Activated naive CD4-positive, alpha-beta T cell (primary cell): ENCODE measurements at regions not wholly inside any gene's neighbourhood (a gene's known extent, or its start where the extent isn't known, plus 50 kb on each side); places are given as distances from the start of the nearest gene placed in this dataset.

ENCODE experiments used
- DNase-seq, 4 experiments: peaks; one replicate each; lab custom pipeline; 2025; lab: John Stamatoyannopoulos, UW

GRCh38 chr10:126783806-126784557 is 113.5 kb upstream of the C10orf90 start:
- DNase-seq, result no peak

GRCh38 chr10:126787201-126787600 is 116.7 kb upstream of the C10orf90 start:
- no peak for DNase-seq

GRCh38 chr10:126795318-126795717 is 109.9 kb upstream of the DOCK1 start:
- DNase-seq, result no peak

- DNase-seq, result no peak
Measured at GRCh38 chr10:126798649-126799048, 106.6 kb upstream of the DOCK1 start.

- DNase-seq, result no peak
Measured at GRCh38 chr10:126803394-126803793, 101.8 kb upstream of the DOCK1 start.

- DNase-seq, result no peak
Measured at GRCh38 chr10:126804396-126804795, 100.8 kb upstream of the DOCK1 start.

GRCh38 chr10:126806498-126806897 is 98.7 kb upstream of the DOCK1 start:
- DNase-seq, result no peak

GRCh38 chr10:126806991-126807702 is 98.1 kb upstream of the DOCK1 start:
- DNase-seq, result no peak

GRCh38 chr10:126808103-126808502 is 97.1 kb upstream of the DOCK1 start:
- no peak for DNase-seq

GRCh38 chr10:126813432-126813831 is 91.8 kb upstream of the DOCK1 start:
- DNase-seq, result no peak

GRCh38 chr10:126833542-126833941 is 71.7 kb upstream of the DOCK1 start:
- DNase-seq, result no peak

- DNase-seq, result no peak
Measured at GRCh38 chr10:126836009-126836408, 69.2 kb upstream of the DOCK1 start.

GRCh38 chr10:126838316-126838715 is 66.9 kb upstream of the DOCK1 start:
- DNase-seq, result no peak

- no peak for DNase-seq
Measured at GRCh38 chr10:126839094-126839761, 66.0 kb upstream of the DOCK1 start.

GRCh38 chr10:126840576-126841135 is 64.6 kb upstream of the DOCK1 start:
- DNase-seq, result no peak

- no peak for DNase-seq
Measured at GRCh38 chr10:126841341-126841895, 63.8 kb upstream of the DOCK1 start.

GRCh38 chr10:126842356-126842755 is 62.9 kb upstream of the DOCK1 start:
- DNase-seq, result no peak

- DNase-seq, result no peak
Measured at GRCh38 chr10:126842836-126843235, 62.4 kb upstream of the DOCK1 start.

- DNase-seq, result no peak
Measured at GRCh38 chr10:126843299-126843934, 61.8 kb upstream of the DOCK1 start.

GRCh38 chr10:126844406-126844805 is 60.8 kb upstream of the DOCK1 start:
- DNase-seq, result no peak

GRCh38 chr10:126846469-126846868 is 58.8 kb upstream of the DOCK1 start:
- no peak for DNase-seq

- DNase-seq, result no peak
Measured at GRCh38 chr10:126846959-126847358, 58.3 kb upstream of the DOCK1 start.
